ENCODE measurements at regions not wholly inside any gene's neighbourhood (a gene's known extent, or its start where the extent isn't known, plus 50 kb on each side); places are given as distances from the start of the nearest gene placed in this dataset.

DNA sequence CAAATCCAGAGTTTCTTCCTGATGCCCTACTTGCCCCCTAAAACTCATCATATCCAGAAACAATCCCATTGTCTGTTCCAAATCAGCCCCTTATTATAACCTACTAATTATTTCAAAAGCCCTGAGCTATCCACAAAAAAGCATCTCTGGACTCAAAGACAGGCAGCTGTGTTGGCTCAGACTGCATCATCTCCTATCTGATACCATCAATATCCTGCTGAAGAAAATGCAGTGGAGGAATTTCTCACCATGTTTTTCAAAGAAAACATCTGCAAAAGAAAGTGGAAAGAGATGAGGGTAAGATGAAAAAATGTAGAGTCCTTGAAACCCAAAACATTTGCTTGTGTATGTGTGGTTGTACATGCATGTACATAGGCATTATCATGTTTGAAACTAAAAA lies 153.0 kb upstream of the DEFB112 start:
- TF ChIP-seq, protein P1, sequence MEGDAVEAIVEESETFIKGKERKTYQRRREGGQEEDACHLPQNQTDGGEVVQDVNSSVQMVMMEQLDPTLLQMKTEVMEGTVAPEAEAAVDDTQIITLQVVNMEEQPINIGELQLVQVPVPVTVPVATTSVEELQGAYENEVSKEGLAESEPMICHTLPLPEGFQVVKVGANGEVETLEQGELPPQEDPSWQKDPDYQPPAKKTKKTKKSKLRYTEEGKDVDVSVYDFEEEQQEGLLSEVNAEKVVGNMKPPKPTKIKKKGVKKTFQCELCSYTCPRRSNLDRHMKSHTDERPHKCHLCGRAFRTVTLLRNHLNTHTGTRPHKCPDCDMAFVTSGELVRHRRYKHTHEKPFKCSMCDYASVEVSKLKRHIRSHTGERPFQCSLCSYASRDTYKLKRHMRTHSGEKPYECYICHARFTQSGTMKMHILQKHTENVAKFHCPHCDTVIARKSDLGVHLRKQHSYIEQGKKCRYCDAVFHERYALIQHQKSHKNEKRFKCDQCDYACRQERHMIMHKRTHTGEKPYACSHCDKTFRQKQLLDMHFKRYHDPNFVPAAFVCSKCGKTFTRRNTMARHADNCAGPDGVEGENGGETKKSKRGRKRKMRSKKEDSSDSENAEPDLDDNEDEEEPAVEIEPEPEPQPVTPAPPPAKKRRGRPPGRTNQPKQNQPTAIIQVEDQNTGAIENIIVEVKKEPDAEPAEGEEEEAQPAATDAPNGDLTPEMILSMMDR (optimal IDR thresholded peaks at IDR 0.05 in 1 of 3, IDR thresholded peaks at IDR 0.05 in 1 of 3, conservative IDR thresholded peaks at IDR 0.05 in 1 of 3; ENCODE audit: extremely low read depth in 1 of 3, insufficient read depth in 2 of 3, low read length in 3 of 3): no peak
- TF ChIP-seq EZH2 (IDR thresholded peaks at IDR 0.05; ENCODE audit: low read length): no peak

Measured in keratinocyte (primary cell).